GM12875 (cell line): ENCODE measurements at regions not wholly inside any gene's neighbourhood (a gene's known extent, or its start where the extent isn't known, plus 50 kb on each side); places are given as distances from the start of the nearest gene placed in this dataset.

Experiments used
- H3K4me3 ChIP-seq: one replicate; pipeline ENCODE4 v1.5.1; 2011; ENCODE audit warnings: low read depth, low read length, control low read depth
- TF ChIP-seq, protein P1 (sequence below): IDR thresholded peaks from 2 replicates; pipeline ENCODE4 v1.5.1; 2011; ENCODE audit warnings: low read depth, mild to moderate bottlenecking, control low read depth, inconsistent platforms, low read length, moderate library complexity, borderline replicate concordance; ENCODE audit not compliant: insufficient read depth

DNA sequence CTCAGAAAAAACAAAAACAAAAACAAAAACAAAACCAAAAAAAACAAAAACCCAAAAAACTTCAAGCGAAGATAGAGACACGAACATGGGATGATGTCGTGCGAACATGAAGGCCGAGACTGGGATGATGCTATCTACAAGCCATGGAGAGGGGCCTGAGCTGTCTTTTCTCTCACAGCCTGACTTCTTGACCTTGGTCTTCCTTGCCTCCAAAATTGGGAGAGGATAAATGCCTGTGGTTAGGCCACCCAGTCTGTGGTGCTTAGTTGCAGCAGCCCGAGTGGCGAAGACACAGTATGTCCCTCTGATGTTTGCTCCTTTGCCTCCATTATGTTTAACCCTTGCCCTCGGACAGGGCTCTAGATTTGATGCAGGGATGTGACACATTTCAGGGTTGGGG is 130.4 kb upstream of the BASP1 start:
- H3K4me3 ChIP-seq, result no peak overlapping the region
- TF ChIP-seq, protein P1, sequence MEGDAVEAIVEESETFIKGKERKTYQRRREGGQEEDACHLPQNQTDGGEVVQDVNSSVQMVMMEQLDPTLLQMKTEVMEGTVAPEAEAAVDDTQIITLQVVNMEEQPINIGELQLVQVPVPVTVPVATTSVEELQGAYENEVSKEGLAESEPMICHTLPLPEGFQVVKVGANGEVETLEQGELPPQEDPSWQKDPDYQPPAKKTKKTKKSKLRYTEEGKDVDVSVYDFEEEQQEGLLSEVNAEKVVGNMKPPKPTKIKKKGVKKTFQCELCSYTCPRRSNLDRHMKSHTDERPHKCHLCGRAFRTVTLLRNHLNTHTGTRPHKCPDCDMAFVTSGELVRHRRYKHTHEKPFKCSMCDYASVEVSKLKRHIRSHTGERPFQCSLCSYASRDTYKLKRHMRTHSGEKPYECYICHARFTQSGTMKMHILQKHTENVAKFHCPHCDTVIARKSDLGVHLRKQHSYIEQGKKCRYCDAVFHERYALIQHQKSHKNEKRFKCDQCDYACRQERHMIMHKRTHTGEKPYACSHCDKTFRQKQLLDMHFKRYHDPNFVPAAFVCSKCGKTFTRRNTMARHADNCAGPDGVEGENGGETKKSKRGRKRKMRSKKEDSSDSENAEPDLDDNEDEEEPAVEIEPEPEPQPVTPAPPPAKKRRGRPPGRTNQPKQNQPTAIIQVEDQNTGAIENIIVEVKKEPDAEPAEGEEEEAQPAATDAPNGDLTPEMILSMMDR, result no peak

DNA sequence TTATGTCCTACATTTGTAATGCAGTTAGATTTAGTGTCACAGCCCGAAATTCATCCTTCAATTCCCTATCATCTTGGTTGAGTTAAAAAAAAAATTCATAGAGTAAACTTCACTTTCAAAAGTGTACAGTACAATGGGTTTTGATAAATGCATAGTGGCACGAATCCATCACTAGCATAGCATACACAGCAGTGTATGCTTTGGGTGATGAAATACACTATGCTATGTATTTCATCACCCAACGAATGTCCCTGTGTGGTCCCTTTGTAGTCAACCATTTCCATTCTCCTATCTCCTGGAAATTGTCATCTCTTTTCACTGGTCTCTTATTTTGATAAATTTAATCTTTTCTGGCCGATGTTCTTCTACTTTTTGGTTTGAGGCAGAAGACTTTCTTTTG is 129.4 kb upstream of the BASP1 start:
- H3K4me3 ChIP-seq, result no peak overlapping the region
- TF ChIP-seq, protein P1, result no peak

DNA sequence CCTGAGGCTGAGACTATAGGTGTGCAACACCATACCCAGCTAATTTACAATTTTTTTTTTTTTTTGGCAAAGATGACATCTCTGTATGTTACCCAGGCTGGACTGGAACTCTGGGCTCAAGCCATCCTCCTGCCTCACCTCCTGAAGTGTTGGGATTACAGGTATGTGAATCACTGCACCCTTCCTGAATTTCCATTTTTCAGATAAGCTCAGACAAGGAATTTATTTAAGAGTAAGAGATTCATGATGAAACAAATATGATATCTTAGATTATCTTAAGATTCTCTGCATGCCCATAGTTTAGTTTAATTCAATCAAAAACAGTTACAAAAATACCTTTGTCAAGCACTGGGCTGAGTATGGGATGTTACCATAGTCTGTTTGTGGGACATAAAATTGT is 128.4 kb upstream of the BASP1 start:
- TF ChIP-seq, protein P1, result no peak
- no peak overlapping the region for H3K4me3 ChIP-seq

DNA sequence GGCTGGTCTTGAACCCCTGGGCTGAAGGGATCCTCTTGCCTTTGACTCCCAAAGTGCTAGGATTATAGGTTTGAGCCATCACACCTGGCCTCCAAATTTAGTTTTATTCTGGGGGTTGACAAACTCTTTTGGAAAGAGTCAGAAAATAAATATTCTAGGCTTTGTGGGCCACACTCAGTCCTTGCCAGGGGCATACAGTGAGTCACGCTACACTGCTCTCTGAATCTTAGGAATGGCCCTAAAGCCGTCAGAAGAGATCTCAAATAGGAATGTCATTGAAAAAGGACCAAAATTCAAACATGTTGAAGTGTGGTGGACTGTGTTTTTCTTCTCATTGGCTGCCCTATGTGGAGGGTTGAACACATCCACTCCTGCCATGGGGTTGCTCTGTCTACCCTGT is 127.7 kb upstream of the BASP1 start:
- TF ChIP-seq, protein P1, result no peak
- no peak overlapping the region for H3K4me3 ChIP-seq

DNA sequence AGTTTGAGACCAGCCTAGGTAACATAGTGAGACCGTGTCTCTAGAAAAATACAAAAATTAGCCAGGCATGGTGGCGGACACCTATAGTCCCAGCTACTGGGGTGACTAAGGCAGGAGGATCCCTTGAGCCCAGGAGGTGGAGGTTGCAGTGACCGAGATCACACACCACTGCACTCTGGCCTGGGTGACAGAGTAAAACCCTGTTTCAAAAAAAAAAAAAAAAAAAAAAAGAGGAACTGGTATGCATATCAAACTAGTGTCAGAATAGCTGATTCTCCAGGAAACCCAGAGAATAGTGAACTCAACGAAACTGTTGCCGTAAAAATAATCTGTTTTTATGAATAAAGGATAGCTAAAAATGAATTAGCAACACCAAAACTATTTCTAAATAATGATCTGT is 126.6 kb upstream of the BASP1 start:
- H3K4me3 ChIP-seq, result no peak overlapping the region
- TF ChIP-seq, protein P1, result no peak

DNA sequence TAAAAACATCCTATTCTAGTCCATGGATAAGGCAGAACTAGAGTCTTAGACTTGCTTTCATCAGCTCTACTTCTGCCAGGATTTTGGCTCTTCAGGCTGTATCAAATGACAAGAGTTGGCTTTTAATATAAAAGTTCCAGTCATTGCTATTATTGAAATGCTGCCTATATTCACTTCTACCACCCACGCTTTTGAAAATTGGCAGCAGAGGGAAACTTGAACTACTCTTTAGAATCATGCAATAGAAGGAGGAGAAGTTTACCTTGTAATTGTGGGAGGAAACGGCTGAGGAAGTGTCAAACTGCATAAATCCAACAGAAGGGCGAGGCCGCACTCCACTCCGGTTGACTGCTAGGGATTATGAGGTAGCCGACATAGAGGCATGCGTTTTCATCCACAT is 122.6 kb upstream of the BASP1 start:
- no peak overlapping the region for H3K4me3 ChIP-seq
- TF ChIP-seq, protein P1, result no peak

DNA sequence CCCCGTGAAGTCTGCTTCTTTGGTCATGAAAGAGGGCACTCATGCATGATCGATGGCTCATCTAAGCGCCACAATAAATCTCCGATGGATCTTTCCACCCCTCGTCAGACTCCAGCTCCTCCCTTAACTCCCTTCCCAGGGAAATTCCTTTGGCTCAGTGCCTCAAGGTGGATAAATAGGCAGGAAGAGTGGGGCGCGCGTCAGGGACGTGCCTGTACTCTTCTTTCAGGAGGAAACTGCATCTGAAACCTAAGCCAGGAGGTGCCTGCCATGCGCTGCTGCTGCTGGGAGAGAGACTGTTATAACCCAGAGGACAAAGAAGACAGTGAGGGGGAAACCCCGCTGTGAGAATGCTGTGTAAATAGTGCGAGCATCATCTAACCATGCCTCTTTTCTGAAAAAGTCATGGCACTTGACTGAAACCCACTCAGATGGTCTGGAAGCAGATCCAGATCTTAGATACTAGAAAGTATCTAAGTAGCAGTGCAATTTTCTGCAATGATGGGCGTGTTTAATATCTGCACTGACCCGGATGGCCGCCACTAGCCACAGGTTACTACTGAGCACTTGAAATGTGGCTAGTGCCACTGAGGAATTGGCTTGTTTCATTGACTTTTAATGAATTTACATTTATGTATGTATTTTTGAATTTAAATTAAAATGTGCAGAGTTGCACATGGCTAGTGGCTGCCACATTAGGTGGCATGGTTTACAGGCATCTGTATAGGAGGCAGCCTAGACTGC is 120.3 kb upstream of the BASP1 start:
- TF ChIP-seq, protein P1, result no peak
- no peak overlapping the region for H3K4me3 ChIP-seq
